Renal pelvis (tissue), 1 donor: ENCODE measurements at regions not wholly inside any gene's neighbourhood (a gene's known extent, or its start where the extent isn't known, plus 50 kb on each side); places are given as distances from the start of the nearest gene placed in this dataset.
"Not testable (repeated sequence)": the region's sequence is repeated elsewhere in the genome, so short reads cannot be mapped to it uniquely, and the experiment has no call there.

ENCODE experiments used
- DNase-seq: peaks from one replicate; pipeline ENCODE4 v3.0.0-alpha.2; 2013

DNA sequence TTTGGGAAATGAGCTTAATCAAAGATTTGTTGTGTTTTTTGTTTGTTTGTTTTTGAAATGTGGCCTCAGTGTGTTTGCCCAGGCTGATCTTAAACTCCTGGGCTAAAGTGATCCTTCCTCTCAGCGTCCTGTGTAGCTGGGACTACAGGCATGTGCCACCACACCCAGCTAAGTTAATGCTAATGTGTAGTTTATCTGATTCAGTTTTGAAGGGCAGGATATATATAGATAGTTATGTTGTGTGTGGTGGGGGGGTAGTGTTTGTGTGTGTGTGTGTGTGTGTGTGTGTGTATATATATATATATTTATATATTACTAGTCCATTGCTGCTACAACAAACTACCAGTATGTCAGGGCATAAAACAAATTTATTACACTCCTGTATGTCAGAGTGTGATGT, 108.1 kb upstream of the PTPN20 start:
- not testable (repeated sequence) for DNase-seq

DNA sequence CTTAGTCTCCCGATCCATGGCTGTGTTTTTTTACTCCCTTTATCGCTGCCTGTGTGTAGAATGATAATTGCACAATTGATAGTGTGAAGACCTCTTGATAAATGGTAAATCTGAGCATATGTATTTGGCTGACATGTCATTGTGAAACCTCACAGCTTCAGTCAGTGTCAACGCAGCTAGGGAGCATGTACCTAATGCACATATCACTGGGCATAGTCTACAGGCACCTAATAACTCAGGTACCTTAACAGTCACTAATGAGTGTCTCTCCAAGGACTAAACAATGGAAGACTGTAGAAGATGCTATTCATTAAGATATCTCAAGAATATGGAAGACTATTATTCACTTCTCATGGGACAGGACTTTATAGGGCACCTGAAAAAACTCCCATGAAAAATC, 101.0 kb upstream of the PTPN20 start:
- not testable (repeated sequence) for DNase-seq

GRCh38 chr10:46816126-46816525, 95.1 kb upstream of the PTPN20 start:
- not testable (repeated sequence) for DNase-seq

DNA sequence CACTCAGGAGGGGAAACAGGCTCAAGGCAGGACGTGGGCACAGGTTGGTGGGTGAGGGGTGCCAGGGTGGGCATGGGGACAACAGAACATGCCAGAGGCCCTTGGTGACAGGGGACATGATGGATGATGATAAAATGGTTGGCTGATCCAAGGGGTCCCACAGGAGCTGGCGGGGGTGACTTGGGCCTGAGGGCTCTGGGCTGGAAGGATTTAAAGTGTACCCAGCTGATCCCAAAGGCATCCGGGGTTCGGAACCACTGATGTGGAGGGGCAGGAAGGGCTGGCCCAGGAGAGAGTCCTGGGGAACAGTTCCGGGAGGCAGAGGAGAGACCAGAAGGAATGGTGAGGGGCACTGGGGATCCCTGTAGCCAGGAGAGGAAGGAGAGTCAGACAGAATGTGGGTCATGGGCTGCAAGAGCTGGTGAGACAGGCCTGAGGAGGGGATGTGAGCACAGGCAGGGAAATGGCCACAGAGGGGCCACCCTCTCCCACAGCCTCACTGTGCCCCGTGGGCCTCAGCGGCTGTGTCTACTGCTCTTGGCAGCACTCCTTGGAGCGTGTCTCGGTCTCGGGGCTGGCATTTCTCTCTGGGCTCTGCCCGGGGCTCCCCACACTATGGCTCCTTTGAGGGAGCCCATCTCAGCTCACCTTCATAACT, 70.7 kb upstream of the PTPN20 start:
- not testable (repeated sequence) for DNase-seq

DNA sequence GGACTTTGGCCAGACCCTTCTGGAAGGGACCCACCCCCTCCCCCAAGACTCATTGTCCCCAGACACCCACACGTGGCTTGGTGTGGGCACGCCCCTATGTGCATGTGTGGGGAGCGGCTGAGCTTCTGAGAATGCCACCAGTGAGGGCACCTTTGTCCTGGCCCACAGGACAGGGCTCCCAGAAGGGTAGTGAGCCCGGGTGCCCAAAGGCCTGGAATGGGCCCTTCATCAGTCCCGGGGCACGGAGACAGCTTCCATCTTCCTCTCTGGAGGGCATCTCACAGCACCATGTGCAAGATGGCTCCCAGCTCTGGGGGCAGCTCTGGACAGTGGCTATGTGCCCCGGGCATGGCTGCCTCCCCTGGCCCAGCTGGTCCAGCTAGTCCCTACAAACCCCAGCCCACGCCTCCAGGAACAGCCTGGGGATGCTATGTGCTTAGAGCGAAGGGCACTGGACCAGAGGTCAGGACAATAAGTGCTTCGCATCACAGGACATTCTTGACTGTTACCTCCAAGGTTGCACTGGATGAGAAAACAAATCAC, 70.1 kb upstream of the PTPN20 start:
- not testable (repeated sequence) for DNase-seq

DNA sequence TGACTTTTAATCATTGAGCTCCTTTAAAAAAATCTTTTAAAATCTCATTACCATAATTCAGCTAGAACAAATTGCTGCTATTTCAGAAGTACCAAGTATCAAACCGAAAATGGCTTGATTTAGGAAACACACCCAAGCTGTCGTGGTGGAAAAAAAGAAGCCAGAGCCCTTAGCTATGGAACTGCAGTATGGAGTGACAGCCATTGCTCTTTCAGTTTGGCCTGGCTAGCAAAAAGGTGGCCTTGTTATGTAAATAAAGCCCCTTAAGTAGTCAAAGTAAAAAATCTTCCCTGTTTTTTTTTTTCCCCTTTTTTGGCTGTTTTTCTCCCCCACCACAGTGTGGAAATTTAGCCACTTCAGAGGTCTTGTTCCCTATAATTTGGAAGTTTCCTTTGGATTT, 66.0 kb upstream of the PTPN20 start:
- DNase-seq, result not testable (repeated sequence)

DNA sequence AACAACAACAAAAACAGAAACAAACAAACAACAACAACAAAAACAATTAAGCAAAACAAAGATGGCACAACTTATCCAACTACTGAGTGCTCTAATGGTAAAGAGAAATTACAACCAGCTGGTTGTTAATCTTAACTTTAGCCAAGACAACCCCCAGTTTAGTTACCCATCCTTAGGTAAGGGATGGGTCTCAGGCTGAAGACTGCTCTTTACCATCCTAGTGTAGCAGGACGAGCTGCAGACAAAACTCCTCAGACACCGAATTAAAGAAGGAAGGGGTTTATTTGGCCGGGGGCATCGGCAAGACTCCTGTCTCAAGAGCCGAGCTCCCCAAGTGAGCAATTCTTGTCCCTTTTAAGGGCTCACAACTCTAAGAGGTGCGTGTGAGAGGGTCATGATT, 65.6 kb upstream of the PTPN20 start:
- not testable (repeated sequence) for DNase-seq

- not testable (repeated sequence) for DNase-seq
Observed at GRCh38 chr10:46860753-46861152, 50.5 kb upstream of the PTPN20 start.
